ENCODE measurements at regions not wholly inside any gene's neighbourhood (a gene's known extent, or its start where the extent isn't known, plus 50 kb on each side); places are given as distances from the start of the nearest gene placed in this dataset.

DNA sequence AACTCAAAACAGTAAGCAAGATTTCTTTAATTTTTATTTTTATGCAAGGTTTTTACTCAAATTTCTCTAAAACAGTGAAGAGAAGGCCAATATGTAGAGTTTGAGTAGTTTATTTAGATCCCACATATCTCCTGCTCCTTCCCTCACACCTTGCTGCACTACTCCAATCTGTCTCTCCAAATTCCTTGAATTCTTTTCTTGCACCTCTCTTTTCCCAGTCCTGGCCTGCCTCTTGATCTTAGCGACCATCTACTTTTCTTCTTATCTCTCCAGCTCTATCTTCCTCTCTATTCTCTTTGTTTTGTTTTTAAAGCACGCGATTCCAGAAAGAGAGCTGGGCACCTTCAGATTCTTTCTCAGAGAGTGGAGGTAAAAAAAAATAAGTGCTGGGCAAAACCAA, 86.7 kb upstream of the KCNQ5 start:
- Mint-ChIP-seq H3K27ac (no peak overlapping the region), H3K27me3 (ENCODE audit: low read depth, poor library complexity) (no peaks in the 10 kb centered on the region), H3K9me3 (peaks cover 2% of the 10 kb centered on the region), H3K4me3 (no peak overlapping the region), H3K36me3 (ENCODE audit: low read depth) (no peaks in the 10 kb centered on the region), H3K4me1 (no peaks in the 10 kb centered on the region)
- DNase-seq, result no peak
- TF ChIP-seq, protein P1, sequence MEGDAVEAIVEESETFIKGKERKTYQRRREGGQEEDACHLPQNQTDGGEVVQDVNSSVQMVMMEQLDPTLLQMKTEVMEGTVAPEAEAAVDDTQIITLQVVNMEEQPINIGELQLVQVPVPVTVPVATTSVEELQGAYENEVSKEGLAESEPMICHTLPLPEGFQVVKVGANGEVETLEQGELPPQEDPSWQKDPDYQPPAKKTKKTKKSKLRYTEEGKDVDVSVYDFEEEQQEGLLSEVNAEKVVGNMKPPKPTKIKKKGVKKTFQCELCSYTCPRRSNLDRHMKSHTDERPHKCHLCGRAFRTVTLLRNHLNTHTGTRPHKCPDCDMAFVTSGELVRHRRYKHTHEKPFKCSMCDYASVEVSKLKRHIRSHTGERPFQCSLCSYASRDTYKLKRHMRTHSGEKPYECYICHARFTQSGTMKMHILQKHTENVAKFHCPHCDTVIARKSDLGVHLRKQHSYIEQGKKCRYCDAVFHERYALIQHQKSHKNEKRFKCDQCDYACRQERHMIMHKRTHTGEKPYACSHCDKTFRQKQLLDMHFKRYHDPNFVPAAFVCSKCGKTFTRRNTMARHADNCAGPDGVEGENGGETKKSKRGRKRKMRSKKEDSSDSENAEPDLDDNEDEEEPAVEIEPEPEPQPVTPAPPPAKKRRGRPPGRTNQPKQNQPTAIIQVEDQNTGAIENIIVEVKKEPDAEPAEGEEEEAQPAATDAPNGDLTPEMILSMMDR (IDR thresholded peaks at IDR 0.05), result no peak

DNA sequence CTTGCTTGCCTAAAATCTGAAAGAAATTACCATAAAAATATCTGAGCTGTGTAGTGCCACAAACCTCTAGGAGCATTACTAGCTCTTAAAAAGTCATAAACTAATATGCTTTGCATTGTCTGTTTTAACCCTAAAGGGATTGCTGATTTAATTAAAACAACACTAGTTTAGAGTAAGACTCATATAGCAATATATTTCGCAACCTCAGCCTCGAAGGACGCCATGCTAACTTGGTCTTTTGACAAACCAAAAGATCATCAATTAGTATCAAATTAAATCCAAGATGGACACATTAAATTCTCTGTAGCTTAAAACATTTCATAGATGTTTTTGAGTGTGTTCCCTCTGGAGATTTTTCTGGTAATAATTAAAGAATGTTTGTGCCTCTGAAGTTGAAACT, 74.8 kb upstream of the KCNQ5 start:
- Mint-ChIP-seq H3K27me3 (ENCODE audit: low read depth, poor library complexity) (no peaks in the 10 kb centered on the region), H3K9me3 (peaks cover under 1% of the 10 kb centered on the region), H3K36me3 (ENCODE audit: low read depth) (no peaks in the 10 kb centered on the region), H3K4me3 (no peak overlapping the region), H3K4me1 (no peaks in the 10 kb centered on the region), H3K27ac (no peak overlapping the region)
- TF ChIP-seq, protein P1 (IDR thresholded peaks at IDR 0.05), result no peak
- DNase-seq, result no peak

DNA sequence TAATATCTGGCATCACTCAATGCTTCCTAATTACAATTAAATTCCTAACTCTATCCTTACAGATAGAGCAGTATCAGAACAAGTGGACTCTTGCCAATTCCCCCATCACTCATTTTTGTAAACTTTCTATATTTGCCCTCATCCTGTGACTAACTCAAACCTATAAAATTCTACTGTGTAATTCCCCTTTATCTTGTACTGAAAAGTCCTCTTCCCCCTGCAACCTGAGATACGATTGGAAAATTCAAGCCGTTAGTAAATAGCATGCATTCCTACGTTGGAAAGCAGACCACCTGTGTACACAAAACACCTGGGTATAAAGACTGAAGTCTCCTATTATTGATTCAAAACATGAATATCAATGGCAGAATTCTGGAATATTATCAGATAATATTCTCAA, 70.4 kb upstream of the KCNQ5 start:
- Mint-ChIP-seq H3K27me3 (ENCODE audit: low read depth, poor library complexity) (no peaks in the 10 kb centered on the region), H3K27ac (no peak overlapping the region), H3K9me3 (no peaks in the 10 kb centered on the region), H3K4me3 (no peak overlapping the region), H3K36me3 (ENCODE audit: low read depth) (no peaks in the 10 kb centered on the region), H3K4me1 (peaks cover 5% of the 10 kb centered on the region)
- TF ChIP-seq, protein P1 (IDR thresholded peaks at IDR 0.05), result no peak
- DNase-seq, result no peak

DNA sequence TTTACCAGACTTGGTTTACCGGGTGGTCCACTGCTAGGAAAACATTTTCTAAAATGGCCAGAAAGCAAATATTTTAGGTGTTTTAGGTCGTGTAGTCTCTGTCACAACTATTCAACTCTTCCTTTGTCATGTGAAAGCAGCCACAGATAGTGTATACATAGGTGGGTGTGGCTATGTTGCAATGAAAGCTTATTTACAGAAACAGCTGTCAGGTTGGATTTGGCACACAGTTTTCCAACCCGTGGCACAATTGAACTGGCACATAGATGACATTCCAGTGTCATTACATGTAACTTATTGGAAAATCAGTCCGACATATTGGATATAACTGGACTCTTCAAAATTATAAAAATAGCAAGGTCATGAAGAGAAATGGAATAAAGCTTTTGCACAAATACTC, 68.9 kb upstream of the KCNQ5 start:
- DNase-seq, result no peak
- H3K9me3 Mint-ChIP-seq, result no peaks in the 10 kb centered on the region
- H3K36me3 Mint-ChIP-seq (ENCODE audit: low read depth), result no peaks in the 10 kb centered on the region
- no peak overlapping the region for H3K27ac Mint-ChIP-seq
- H3K4me3 Mint-ChIP-seq, result no peak overlapping the region
- H3K27me3 Mint-ChIP-seq (ENCODE audit: low read depth, poor library complexity), result no peaks in the 10 kb centered on the region
- H3K4me1 Mint-ChIP-seq, result peaks cover 5% of the 10 kb centered on the region
- TF ChIP-seq, protein P1 (IDR thresholded peaks at IDR 0.05), result no peak

DNA sequence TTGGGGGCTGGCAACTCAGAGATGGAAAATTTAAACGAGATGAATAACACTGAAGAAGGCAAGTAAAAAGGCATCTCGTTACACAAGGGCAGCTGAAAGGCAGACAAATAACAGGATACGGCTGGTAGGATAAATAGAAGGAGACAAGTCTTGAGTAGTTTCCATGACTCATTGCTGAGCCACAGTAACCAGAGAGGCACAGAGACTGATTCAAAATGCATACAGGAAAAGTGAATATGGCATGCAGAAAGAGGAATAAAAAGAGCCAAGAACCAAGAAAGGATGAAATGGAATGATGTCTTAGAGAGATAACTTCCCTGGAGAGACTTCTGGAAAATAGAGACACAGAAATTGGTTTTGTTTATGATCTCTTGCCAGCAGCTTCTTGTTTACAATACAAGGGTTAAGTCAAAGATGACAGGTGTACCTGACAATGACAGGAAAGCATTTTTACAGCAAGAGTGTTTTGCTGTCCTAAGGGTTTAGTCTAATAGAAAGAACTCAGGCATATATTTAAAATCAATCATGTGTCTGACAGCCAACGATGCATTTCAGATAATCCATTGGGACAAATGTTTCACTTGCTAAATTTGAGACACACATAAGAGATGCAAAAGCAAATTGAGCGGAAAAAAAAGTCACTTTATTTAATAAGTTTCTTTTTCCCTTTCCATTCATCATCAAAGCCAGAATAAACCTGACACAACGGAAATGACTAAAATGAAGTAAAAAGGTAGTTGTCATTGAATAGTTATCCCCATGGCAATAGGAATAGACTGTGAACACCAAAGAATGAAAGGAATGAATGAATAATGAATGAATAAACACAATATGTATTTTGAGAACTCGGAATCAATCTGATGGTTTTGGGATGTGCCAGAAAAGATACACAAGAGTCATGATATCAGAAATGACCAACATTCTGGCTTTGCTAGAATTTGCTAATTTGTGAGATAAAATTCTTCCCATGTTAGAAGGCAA, 68.0 kb upstream of the KCNQ5 start:
- no peak overlapping the region for H3K27ac Mint-ChIP-seq
- no peak overlapping the region for H3K4me3 Mint-ChIP-seq
- DNase-seq, result no peak

More for the DNA sequence above, 68.0 kb upstream of the KCNQ5 start:
- H3K9me3 Mint-ChIP-seq, result no peaks in the 10 kb centered on the region
- H3K27me3 Mint-ChIP-seq (ENCODE audit: low read depth, poor library complexity), result no peaks in the 10 kb centered on the region
- TF ChIP-seq, protein P1 (IDR thresholded peaks at IDR 0.05), result no peak
- peaks cover 5% of the 10 kb centered on the region for H3K4me1 Mint-ChIP-seq
- no peaks in the 10 kb centered on the region for H3K36me3 Mint-ChIP-seq (ENCODE audit: low read depth)

All from nephron progenitor cell (in vitro differentiated cells).